Astrocyte of the spinal cord (primary cell): ENCODE measurements at regions not wholly inside any gene's neighbourhood (a gene's known extent, or its start where the extent isn't known, plus 50 kb on each side); places are given as distances from the start of the nearest gene placed in this dataset.

Experiments used
- DNase-seq: peaks from one replicate; pipeline ENCODE4 v3.0.0; 2011; ENCODE audit warnings: low read depth, low spot score
- H3K4me3 ChIP-seq: 2 replicates; pipeline ENCODE4 v1.5.1; 2011; ENCODE audit warnings: low read depth, mild to moderate bottlenecking, low read length, moderate library complexity
- CTCF ChIP-seq: IDR thresholded peaks from 2 replicates; pipeline ENCODE4 v1.5.1; 2012; ENCODE audit warnings: low read depth, mild to moderate bottlenecking, low read length, inconsistent platforms
- in situ Hi-C: cut with HindIII; loops from 2 replicates; pipeline ENCODE4 v1.10.0; 2017; ENCODE audit warnings: low sequenced_read_pairs

- no peak for DNase-seq
- in situ Hi-C loops: no loop called here
- H3K4me3 ChIP-seq: no peak overlapping the region
- no peak for TF ChIP-seq CTCF
Measured at GRCh38 chr6:166718516-166718915, 91.5 kb upstream of the RPS6KA2 start.

GRCh38 chr6:166716910-166717617 lies 90.0 kb upstream of the RPS6KA2 start:
- no peak for DNase-seq
- no peak for TF ChIP-seq CTCF
- no peak overlapping the region for H3K4me3 ChIP-seq
- in situ Hi-C loops: no loop called here

- no peak for DNase-seq
- no peak for TF ChIP-seq CTCF
- in situ Hi-C loops: no loop called here
- H3K4me3 ChIP-seq: no peak overlapping the region
Measured at GRCh38 chr6:166715992-166716391, 88.9 kb upstream of the RPS6KA2 start.

DNA sequence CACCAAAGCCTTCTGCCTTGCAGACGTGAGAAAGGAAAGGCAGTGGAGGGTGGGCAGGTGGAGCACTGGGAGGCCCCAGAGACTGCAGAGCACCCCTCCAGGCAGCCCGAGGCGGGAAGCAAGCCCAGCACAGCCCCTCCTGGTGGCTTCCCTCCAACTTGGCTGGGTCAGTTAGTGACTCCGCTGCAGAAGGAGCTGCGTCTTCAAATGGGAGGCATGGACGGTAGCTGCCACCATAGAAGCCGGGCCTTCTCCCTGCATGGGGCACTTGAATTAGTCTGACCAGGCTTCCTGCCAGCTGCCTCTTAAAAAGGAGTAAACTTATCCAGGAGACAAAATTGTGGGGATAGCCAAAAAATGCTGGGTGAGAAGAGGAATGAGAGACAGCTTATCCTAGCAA lies 88.0 kb upstream of the RPS6KA2 start:
- no peak overlapping the region for H3K4me3 ChIP-seq
- in situ Hi-C loops: no loop called here
- TF ChIP-seq CTCF: no peak
- DNase-seq: no peak

DNA sequence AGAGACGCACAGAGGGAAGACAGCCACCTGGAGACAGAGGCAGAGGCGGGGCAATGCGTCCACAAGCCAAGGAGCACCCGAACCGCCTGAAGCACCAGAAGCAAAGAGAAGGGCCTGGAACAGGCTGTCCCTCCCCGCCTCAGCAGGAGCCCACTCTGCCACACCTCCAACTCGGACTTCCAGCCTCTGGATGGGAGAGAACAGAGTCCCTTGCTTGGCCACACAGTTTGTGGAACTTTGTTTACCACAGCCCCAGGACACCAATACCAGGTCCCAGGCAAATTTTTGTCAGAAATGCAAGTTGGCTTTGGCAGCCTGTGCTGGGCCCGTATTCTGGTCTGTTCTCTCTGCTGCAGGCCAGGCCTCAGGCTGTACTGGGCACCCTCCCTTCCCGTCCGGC lies 87.5 kb upstream of the RPS6KA2 start:
- no peak overlapping the region for H3K4me3 ChIP-seq
- no peak for DNase-seq
- in situ Hi-C loops: no loop called here
- no peak for TF ChIP-seq CTCF

- no peak for DNase-seq
- no peak for TF ChIP-seq CTCF
- in situ Hi-C loops: no loop called here
- no peak overlapping the region for H3K4me3 ChIP-seq
Measured at GRCh38 chr6:166714187-166714510, 87.1 kb upstream of the RPS6KA2 start.
